K562 (cell line): ENCODE measurements at regions not wholly inside any gene's neighbourhood (a gene's known extent, or its start where the extent isn't known, plus 50 kb on each side); places are given as distances from the start of the nearest gene placed in this dataset.

Source experiments
- ATAC-seq: fragments of 200-7000 bp; cut with Tn5 transposase; 3 replicates; pipeline ENCODE4 v1.9.1; 2020; ENCODE audit warnings: moderate library complexity
- BruUV-seq: library from RNA; stranded (reverse); fragments of 400-500 nt; replicated peaks from 2 replicates; lab custom pipeline; 2021; lab: Mats Ljungman, UMichigan
- CTCF ChIA-PET: fragments of 300-600 bp; formaldehyde crosslinking; extraction: SDS; loops from one replicate; lab custom pipeline; 2021; ENCODE audit warnings: low intra/inter-chr PET ratio; lab: Yijun Ruan, JAX
- POLR2A ChIA-PET: fragments of 300-600, 350-650 bp; sonication (Branson Sonifier 250); formaldehyde crosslinking; extraction: SDS; loops from one replicate; lab custom pipeline; 2021; ENCODE audit warnings: antibody characterized with exemption, inconsistent platforms; lab: Yijun Ruan, JAX
- DNase-seq, 4 experiments: peaks; one replicate each; pipeline versions ENCODE4 v3.0.0 to v3.0.0-alpha.2; 2011 to 2018; ENCODE audit warnings: low spot score in 3 of 4, mixed read lengths in 3 of 4; ENCODE audit errors: extremely low read depth in 1 of 4
- FAIRE-seq: peaks from 2 replicates; lab custom pipeline; 2011; peaks lifted over from hg19 to GRCh38; lab: Jason Lieb, UNC
- H2AFZ ChIP-seq: 2 replicates; pipeline ENCODE4 v1.6.0; 2011; ENCODE audit warnings: low read depth, low read length, control low read depth, inconsistent platforms
- H3K27ac ChIP-seq: fragments of 200-600 bp; 3 replicates; pipeline ENCODE4 v1.8.0; 2011; ENCODE audit warnings: low read depth, mild to moderate bottlenecking, control low read depth, inconsistent platforms, low read length, moderate library complexity, mixed read lengths; ENCODE audit errors: extremely low read depth
- H3K27me3 ChIP-seq, 2 experiments: fragments of 300-600 bp in 1 of 2; 2 replicates in 1 of 2; 3 replicates in 1 of 2; pipeline versions ENCODE4 v1.6.0 to v1.8.0; 2011; ENCODE audit warnings: inconsistent platforms in 2 of 2, low read length in 2 of 2, mild to moderate bottlenecking in 1 of 2, mixed read lengths in 1 of 2, moderate library complexity in 1 of 2; ENCODE audit not compliant: control insufficient read depth in 2 of 2, insufficient read depth in 2 of 2
- H3K36me3 ChIP-seq: fragments of 300-600 bp; 3 replicates; pipeline ENCODE4 v1.8.0; 2011; ENCODE audit warnings: mild to moderate bottlenecking, low read length, inconsistent platforms; ENCODE audit not compliant: control insufficient read depth, insufficient read depth
- H3K4me1 ChIP-seq, 2 experiments: fragments of 200-600 bp in 1 of 2; replicated peaks in 1 of 2; 2 replicates in 1 of 2; 3 replicates in 1 of 2; pipeline versions ENCODE4 v1.5.1 to v1.8.0; 2011; ENCODE audit warnings: inconsistent platforms in 2 of 2, low read length in 2 of 2, mild to moderate bottlenecking in 1 of 2, mixed read lengths in 1 of 2, moderate library complexity in 1 of 2; ENCODE audit not compliant: control insufficient read depth in 2 of 2, insufficient read depth in 2 of 2
- H3K4me2 ChIP-seq: 2 replicates; pipeline ENCODE4 v1.6.1; 2011; ENCODE audit warnings: low read length, control low read depth, inconsistent platforms, mixed read lengths; ENCODE audit not compliant: insufficient read depth
- H3K4me3 ChIP-seq: fragments of 200-600 bp; sonication (generic), shearing (Covaris generic); 2 replicates; pipeline ENCODE4 v1.5.1; 2016; ENCODE audit warnings: control low read depth, inconsistent platforms
- H3K79me2 ChIP-seq: fragments of 200-600 bp; 3 replicates; pipeline ENCODE4 v1.8.0; 2011; ENCODE audit warnings: low read length, inconsistent platforms; ENCODE audit not compliant: control insufficient read depth, insufficient read depth
- H3K9ac ChIP-seq, 2 experiments: 2 replicates each; pipeline versions ENCODE4 v1.6.0 to v1.6.1; 2011; ENCODE audit warnings: low read depth in 2 of 2, low read length in 2 of 2, control low read depth in 1 of 2, inconsistent platforms in 1 of 2, mild to moderate bottlenecking in 1 of 2, mixed read lengths in 1 of 2; ENCODE audit not compliant: insufficient read depth in 1 of 2
- H3K9me1 ChIP-seq: one replicate; pipeline ENCODE4 v1.6.0; 2011; ENCODE audit warnings: inconsistent platforms, mild to moderate bottlenecking, low read length, moderate library complexity; ENCODE audit not compliant: control insufficient read depth, insufficient read depth
- H3K9me3 ChIP-seq: replicated peaks from 2 replicates; pipeline ENCODE4 v1.5.1; 2011; ENCODE audit warnings: low read depth, low read length, inconsistent platforms; ENCODE audit not compliant: control insufficient read depth, insufficient read depth
- H4K20me1 ChIP-seq: replicated peaks from 2 replicates; pipeline ENCODE4 v1.6.1; 2011; ENCODE audit warnings: low read length, inconsistent platforms, mixed read lengths; ENCODE audit not compliant: control insufficient read depth, insufficient read depth
- CLOCK ChIP-seq: fragments of 250-450 bp; sonication (Bioruptor Pico); IDR thresholded peaks from 2 replicates; pipeline ENCODE4 v1.4.0; 2020; ENCODE audit warnings: mild to moderate bottlenecking, moderate library complexity, borderline replicate concordance
- EP400 ChIP-seq: fragments of 450-650 bp; IDR thresholded peaks from 2 replicates; pipeline ENCODE4 v1.6.1; 2017; ENCODE audit warnings: antibody characterized with exemption, mild to moderate bottlenecking, moderate library complexity
- KDM1A ChIP-seq, 2 experiments: fragments of 450-650 bp; IDR thresholded peaks; 2 replicates each; pipeline ENCODE4 v1.6.1; 2016; ENCODE audit warnings: mild to moderate bottlenecking in 2 of 2
- MED1 ChIP-seq: sonication (generic); formaldehyde crosslinking; IDR thresholded peaks from 2 replicates; pipeline ENCODE4 v1.8.1; 2023; ENCODE audit warnings: missing genetic modification reagents, borderline replicate concordance
- ZNF584 ChIP-seq: fragments of 200-800 bp; sonication (Bioruptor generic); IDR thresholded peaks from 2 replicates; pipeline ENCODE4 v1.6.1; 2016; ENCODE audit warnings: low read depth, mild to moderate bottlenecking, missing genetic modification characterization, missing compliant biosample characterization
- WGBS: fragments of 100-300 bp; shearing (Covaris generic); methylation state at CpG from one replicate; pipeline ENCODE4 v1.1.6; 2016; ENCODE audit warnings: low coverage, mixed read lengths; ENCODE audit not compliant: insufficient coverage; ENCODE audit errors: missing lambda C conversion rate; 5-methylcytosine and 5-hydroxymethylcytosine counted together
- in situ Hi-C: fragments of 300-500 bp; cut with MboI; formaldehyde crosslinking; loops from 4 replicates; pipeline ENCODE4 v1.15.0; 2018; ENCODE audit warnings: inconsistent platforms, mixed read lengths
- intact Hi-C: fragments of 100-400 bp; cut with micrococcal nuclease; formaldehyde crosslinking; loops from 2 replicates; pipeline ENCODE4 v1.14.2; 2022

DNA sequence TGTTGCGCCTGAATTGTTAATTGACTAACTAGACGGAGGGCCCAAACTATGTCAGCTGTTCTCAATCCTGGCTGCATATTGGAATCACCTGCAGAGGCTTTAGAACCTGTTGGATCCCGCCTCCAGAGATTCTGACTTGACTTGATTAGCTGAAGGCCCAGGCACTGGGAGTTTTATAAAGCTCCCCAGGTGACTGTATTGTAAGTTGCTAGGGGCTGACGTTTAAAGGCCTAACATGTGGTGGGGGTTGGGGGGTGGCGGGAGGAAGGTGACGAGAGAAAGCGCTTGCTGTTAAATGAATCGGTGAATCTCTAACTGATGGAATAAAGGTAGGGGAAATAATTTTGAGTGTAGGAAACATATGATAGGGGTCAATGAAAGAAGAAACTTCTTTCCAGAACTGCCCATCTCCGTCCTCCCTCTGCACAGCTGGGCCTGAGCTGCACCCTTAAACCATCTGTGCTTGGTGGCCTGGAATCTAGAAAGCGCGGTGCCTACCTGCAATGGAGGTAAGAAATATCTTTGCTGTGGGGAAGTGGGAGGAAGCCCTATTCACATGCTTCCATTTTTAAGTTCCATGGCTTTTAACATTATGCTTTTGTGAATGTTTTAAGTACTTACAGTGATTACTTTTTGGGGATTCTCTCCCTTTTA is 225.0 kb upstream of the FAM3C start (continued):
- no peak for TF ChIP-seq ZNF584 (CRISPR knock-in tag)
- TF ChIP-seq, all 486 proteins: peak for 0

GRCh38 chr7:121620206-121620605 is 224.1 kb upstream of the FAM3C start:
- 3% methylated on average over 3 of the region's 3 CpGs for WGBS
- CTCF ChIA-PET = no interaction called here
- POLR2A ChIA-PET = interaction anchor here (1.9 kb wide), 1 partner anchor 10 kb away, joined by 4 read pairs; no protein-coding TSS in a partner anchor
- BruUV-seq = no TSS peak
- TF ChIP-seq CLOCK = no peak
- no peak for TF ChIP-seq EP400
- no peak for TF ChIP-seq KDM1A (IDR thresholded peaks at IDR 0.05)
- TF ChIP-seq MED1 (CRISPR knock-in tag) = no peak
- no peaks in the 10 kb centered on the region for H3K36me3 ChIP-seq
- no peak overlapping the region for H3K27ac ChIP-seq
- H3K4me1 ChIP-seq = peaks cover 0 to 2% of the 10 kb centered on the region in 2 experiments; a peak in 1 of 5 replicates
- no peak overlapping the region for H3K9ac ChIP-seq
- H3K79me2 ChIP-seq = no peaks in the 10 kb centered on the region
- H2AFZ ChIP-seq = no peak overlapping the region
- no peaks in the 10 kb centered on the region for H4K20me1 ChIP-seq
- no peaks in the 10 kb centered on the region for H3K9me1 ChIP-seq
- H3K27me3 ChIP-seq = no peaks in the 10 kb centered on the region
- FAIRE-seq (no peak), DNase-seq (no peak), ATAC-seq (no peak)
- intact Hi-C loops = no loop called here
- in situ Hi-C loops = no loop called here
- H3K9me3 ChIP-seq = no peaks in the 10 kb centered on the region; the same call in 1 of the 2 replicates
- H3K4me3 ChIP-seq = no peak overlapping the region
- no peak overlapping the region for H3K4me2 ChIP-seq
